ENCODE measurements at regions not wholly inside any gene's neighbourhood (a gene's known extent, or its start where the extent isn't known, plus 50 kb on each side); places are given as distances from the start of the nearest gene placed in this dataset.

GRCh38 chr1:191852907-191853306, 305.4 kb upstream of the RGS18 start:
- no peak for DNase-seq

GRCh38 chr1:191857600-191857999, 300.7 kb upstream of the RGS18 start:
- DNase-seq: no peak

GRCh38 chr1:191865479-191865878, 292.8 kb upstream of the RGS18 start:
- DNase-seq: no peak

DNA sequence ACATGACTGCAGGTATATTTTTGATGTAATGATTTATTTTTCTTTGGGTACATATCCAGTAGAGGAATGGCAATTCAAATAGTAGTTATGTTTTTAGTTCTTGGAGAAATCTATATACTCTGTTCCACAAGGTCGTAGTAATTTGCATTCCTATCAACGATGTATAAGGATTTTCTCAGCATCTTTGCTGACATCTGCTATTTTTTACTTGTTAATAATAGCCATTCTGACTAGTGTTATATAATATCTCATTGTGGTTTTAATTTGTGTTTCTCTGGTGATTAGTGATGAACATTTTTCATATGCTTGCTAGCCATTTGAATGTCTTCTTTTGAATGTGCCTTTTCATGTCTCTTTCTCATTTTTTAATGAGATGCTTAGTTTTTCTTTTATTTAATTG, 292.1 kb upstream of the RGS18 start:
- no peak for DNase-seq

DNA sequence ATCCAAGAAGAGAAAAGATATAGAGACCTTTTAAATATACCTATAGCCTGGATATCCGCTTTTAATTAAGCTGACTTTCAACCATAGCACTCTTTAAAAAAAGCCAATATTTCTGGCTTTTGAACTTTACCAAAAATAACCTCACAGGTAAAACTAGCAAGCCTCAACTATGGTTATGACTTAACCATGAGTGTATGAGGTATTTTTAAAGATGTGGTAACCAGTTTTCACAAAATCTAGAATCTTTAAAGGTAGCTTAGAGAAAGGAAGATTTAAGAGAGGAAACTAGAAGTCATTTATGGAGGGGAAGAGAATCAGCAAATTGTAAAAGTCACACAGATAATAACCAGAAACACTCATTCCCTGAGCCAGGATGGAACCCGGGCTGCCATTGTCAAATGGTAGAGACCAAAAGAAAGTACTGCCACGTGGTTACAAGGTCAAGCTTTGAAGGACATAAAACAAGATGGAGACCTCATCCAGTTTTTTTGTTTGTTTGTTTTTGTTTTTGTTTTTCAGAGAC, 288.4 kb upstream of the RGS18 start:
- no peak for DNase-seq

- DNase-seq: no peak
Observed at GRCh38 chr1:191870490-191870889, 287.8 kb upstream of the RGS18 start.

GRCh38 chr1:191875994-191876393, 282.3 kb upstream of the RGS18 start:
- no peak for DNase-seq

GRCh38 chr1:191876631-191877030, 281.6 kb upstream of the RGS18 start:
- DNase-seq: no peak

GRCh38 chr1:191882870-191883269, 275.4 kb upstream of the RGS18 start:
- DNase-seq: no peak

- no peak for DNase-seq
Observed at GRCh38 chr1:191886977-191887376, 271.3 kb upstream of the RGS18 start.

GRCh38 chr1:191888996-191889622, 269.2 kb upstream of the RGS18 start:
- DNase-seq: no peak

- DNase-seq: no peak
Observed at GRCh38 chr1:191889623-191890003, 268.6 kb upstream of the RGS18 start.

DNA sequence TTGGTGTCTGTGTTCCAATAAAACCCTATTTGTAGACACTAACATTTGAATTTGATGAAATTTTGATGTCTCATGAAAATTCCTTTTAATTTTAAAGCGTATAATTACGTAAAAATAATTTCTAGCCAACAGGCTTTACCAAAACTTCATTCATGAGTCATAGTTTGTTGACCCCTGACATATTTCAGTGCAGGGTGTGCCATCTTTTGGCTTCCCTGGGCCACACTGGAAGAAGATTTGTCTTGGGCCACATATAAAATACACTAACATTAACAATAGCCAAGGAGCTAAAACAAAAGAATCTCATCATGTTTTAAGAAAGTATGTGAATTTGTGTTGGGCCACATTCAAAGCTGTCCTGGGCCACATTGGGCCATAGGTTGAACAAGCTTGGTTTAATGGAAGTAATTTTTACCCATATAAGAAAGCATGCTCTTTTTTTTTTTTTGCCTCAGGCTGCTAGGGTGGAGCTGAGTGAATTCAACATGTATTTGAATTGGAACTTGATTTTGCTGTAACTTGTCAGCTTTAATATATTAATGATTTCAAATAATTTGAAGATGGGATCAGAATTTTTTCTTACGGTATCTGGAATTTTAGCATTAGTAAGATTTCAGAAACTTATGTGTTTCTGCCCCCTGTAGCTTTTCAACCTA, 267.7 kb upstream of the RGS18 start:
- DNase-seq: no peak

- no peak for DNase-seq
Observed at GRCh38 chr1:191892716-191893115, 265.5 kb upstream of the RGS18 start.

GRCh38 chr1:191895049-191895448, 263.2 kb upstream of the RGS18 start:
- no peak for DNase-seq

GRCh38 chr1:191895462-191896058, 262.7 kb upstream of the RGS18 start:
- no peak for DNase-seq

DNA sequence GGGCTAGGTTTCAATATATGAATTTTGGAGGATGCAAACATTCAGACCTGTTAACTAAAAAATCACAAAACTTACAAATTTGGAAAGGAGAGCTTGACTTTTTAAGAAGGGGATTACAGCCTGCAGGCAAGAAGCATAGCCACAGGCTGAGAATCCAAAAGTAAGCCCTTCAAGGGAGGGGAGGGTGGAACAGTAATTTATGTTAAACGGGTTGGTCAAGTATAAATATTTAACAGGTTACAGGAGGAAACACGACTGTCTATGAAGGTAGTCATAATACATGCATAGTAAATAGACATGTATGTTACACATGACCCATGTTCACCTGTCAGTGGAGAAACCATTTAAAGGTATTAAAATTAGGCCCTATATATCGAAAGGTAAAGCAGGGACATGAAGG, 261.1 kb upstream of the RGS18 start:
- DNase-seq: no peak

- no peak for DNase-seq
Observed at GRCh38 chr1:191901651-191902050, 256.6 kb upstream of the RGS18 start.

DNA sequence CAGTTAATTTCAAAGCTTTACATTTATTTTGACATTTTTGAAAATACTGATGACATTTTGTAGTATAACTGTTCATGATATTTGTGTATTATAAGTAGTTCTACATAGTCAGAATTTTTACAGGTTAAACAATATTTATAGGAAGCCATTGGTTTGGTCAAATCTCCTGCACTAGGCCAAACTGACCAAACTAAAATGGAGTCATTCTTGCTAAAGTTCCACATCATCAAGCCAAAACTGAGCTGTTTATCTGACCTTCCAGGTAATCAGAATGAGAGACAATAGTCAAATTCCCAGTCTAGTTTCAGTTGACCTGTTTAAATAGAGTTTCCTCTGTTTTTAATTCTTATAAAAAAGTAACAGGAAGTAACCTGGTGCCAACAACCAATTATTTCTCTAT, 253.3 kb upstream of the RGS18 start:
- no peak for DNase-seq

GRCh38 chr1:191905781-191906180, 252.5 kb upstream of the RGS18 start:
- no peak for DNase-seq

DNA sequence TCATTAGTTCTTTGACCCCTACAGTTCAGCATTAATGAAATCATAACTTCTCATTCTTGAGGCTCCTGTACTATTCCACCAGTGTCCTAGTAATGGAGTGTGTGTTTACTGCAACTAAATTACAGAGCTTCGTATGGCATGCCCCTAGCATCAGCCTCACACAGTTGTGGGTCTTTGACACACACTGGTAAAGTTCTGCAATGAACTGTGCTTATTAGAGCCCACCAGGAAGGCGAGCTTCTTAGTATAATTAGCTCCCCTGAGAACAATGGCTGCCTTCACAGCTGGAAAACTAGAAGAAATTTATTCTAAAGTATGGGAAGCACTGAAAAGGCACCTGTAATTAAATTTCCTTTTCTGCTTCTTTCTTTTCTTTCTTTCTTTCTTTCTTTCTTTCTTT, 251.1 kb upstream of the RGS18 start:
- DNase-seq: no peak

DNA sequence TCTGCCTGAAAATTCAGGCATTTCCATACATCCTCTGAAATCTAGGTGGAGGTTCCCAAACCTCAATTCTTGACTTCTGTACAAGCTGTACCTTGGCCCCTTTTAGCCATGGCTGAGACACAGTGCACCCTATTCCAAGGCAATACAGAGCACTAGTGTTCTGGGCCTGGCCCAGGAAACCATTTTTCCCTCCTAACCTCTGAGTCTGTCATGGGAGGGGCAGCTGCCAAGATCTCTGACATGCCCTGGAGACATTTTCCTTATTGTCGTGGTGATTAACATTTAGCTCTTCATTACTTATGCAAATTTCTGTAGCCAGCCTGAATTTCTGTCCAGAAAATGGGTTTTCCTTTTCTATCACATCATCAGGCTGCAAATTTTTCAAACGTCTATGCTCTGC, 248.0 kb upstream of the RGS18 start:
- DNase-seq: no peak

GRCh38 chr1:191912517-191912916, 245.7 kb upstream of the RGS18 start:
- DNase-seq: no peak

- no peak for DNase-seq
Observed at GRCh38 chr1:191913260-191913977, 244.8 kb upstream of the RGS18 start.
